ENCODE measurements at regions not wholly inside any gene's neighbourhood (a gene's known extent, or its start where the extent isn't known, plus 50 kb on each side); places are given as distances from the start of the nearest gene placed in this dataset.

DNA sequence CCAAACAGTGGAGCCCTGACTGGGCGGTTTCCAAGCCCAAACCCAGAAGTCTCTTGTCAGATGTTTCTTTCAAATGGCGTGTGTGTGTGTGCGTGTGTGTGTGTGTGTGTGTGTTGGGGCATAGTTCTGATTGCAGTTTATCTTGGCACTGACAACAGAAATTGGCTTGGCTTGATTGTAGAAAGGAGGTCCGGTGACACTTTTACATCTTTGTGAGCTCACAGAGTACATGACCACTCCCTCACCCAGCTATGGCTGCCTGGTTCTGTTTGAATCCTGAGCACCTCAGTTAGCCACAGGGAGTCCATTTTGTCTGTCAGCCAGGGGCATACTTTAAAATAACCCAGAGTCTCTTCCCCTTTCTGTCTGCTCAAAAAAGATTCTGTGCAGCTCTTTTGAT lies 276.3 kb downstream of the CD83 start:
- TF ChIP-seq, protein P1, sequence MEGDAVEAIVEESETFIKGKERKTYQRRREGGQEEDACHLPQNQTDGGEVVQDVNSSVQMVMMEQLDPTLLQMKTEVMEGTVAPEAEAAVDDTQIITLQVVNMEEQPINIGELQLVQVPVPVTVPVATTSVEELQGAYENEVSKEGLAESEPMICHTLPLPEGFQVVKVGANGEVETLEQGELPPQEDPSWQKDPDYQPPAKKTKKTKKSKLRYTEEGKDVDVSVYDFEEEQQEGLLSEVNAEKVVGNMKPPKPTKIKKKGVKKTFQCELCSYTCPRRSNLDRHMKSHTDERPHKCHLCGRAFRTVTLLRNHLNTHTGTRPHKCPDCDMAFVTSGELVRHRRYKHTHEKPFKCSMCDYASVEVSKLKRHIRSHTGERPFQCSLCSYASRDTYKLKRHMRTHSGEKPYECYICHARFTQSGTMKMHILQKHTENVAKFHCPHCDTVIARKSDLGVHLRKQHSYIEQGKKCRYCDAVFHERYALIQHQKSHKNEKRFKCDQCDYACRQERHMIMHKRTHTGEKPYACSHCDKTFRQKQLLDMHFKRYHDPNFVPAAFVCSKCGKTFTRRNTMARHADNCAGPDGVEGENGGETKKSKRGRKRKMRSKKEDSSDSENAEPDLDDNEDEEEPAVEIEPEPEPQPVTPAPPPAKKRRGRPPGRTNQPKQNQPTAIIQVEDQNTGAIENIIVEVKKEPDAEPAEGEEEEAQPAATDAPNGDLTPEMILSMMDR (IDR thresholded peaks at IDR 0.05; ENCODE audit: poor library complexity, severe bottlenecking), result no peak
- TF ChIP-seq RAD21 (conservative IDR thresholded peaks at IDR 0.05), result no peak
- TF ChIP-seq REST (IDR thresholded peaks at IDR 0.05; ENCODE audit: borderline replicate concordance), result no peak
- no peak for TF ChIP-seq EP300 (conservative IDR thresholded peaks at IDR 0.05; ENCODE audit: poor library complexity, severe bottlenecking)
- no peak for TF ChIP-seq EZH2 (IDR thresholded peaks at IDR 0.05; ENCODE audit: borderline replicate concordance, insufficient read depth, low read length, poor library complexity, severe bottlenecking)
- no peak for TF ChIP-seq SMC3 (conservative IDR thresholded peaks at IDR 0.05; ENCODE audit: poor library complexity)
